GM21737 (cell line): ENCODE measurements at regions not wholly inside any gene's neighbourhood (a gene's known extent, or its start where the extent isn't known, plus 50 kb on each side); places are given as distances from the start of the nearest gene placed in this dataset.

Experiments used
- ATAC-seq: cut with Tn5 transposase; IDR thresholded peaks from one replicate; pipeline ENCODE4 v1.9.1; 2021; ENCODE audit warnings: mild to moderate bottlenecking, moderate library complexity; ENCODE audit not compliant: unreplicated experiment

GRCh38 chr14:89630101-89630829 is 213.2 kb upstream of the FOXN3 start:
- ATAC-seq = no peak

- ATAC-seq = no peak
Observed at GRCh38 chr14:89629383-89629782, 212.3 kb upstream of the FOXN3 start.

- ATAC-seq = no peak
Observed at GRCh38 chr14:89628521-89628920, 211.5 kb upstream of the FOXN3 start.

- no peak for ATAC-seq
Observed at GRCh38 chr14:89626233-89626806, 209.3 kb upstream of the FOXN3 start.

GRCh38 chr14:89625731-89626232 is 208.7 kb upstream of the FOXN3 start:
- ATAC-seq = no peak

- no peak for ATAC-seq
Observed at GRCh38 chr14:89625244-89625713, 208.2 kb upstream of the FOXN3 start.

- no peak for ATAC-seq
Observed at GRCh38 chr14:89624500-89625156, 207.6 kb upstream of the FOXN3 start.

- no peak for ATAC-seq
Observed at GRCh38 chr14:89621791-89622638, 205.0 kb upstream of the FOXN3 start.

- no peak for ATAC-seq
Observed at GRCh38 chr14:89621009-89621421, 204.0 kb upstream of the FOXN3 start.

- ATAC-seq = no peak
Observed at GRCh38 chr14:89620436-89620835, 203.4 kb upstream of the FOXN3 start.

GRCh38 chr14:89619596-89619995 is 202.6 kb upstream of the FOXN3 start:
- ATAC-seq = no peak

GRCh38 chr14:89618811-89619551 is 201.9 kb upstream of the FOXN3 start:
- peak; percentile 68 for ATAC-seq

GRCh38 chr14:89618330-89618708 is 201.3 kb upstream of the FOXN3 start:
- ATAC-seq = no peak

- ATAC-seq = no peak
Observed at GRCh38 chr14:89617481-89618329, 200.7 kb upstream of the FOXN3 start.

GRCh38 chr14:89616852-89617341 is 199.9 kb upstream of the FOXN3 start:
- peak; percentile 45 for ATAC-seq

- ATAC-seq = no peak
Observed at GRCh38 chr14:89616425-89616824, 199.4 kb upstream of the FOXN3 start.

- no peak for ATAC-seq
Observed at GRCh38 chr14:89615421-89615820, 198.4 kb upstream of the FOXN3 start.

- no peak for ATAC-seq
Observed at GRCh38 chr14:89614009-89614691, 197.1 kb upstream of the FOXN3 start.
